Loucy (cell line): ENCODE measurements at regions not wholly inside any gene's neighbourhood (a gene's known extent, or its start where the extent isn't known, plus 50 kb on each side); places are given as distances from the start of the nearest gene placed in this dataset.

Source experiments
- H2AFZ ChIP-seq: fragments of 200-600 bp; sonication (generic); 2 replicates; pipeline ENCODE4 v1.6.0; 2016; ENCODE audit warnings: antibody characterized with exemption, mild to moderate bottlenecking, low read length, moderate library complexity
- H3F3A ChIP-seq: fragments of 200-600 bp; 2 replicates; pipeline ENCODE4 v1.6.0; 2016; ENCODE audit warnings: antibody characterized with exemption, low read depth, mild to moderate bottlenecking
- H3K27me3 ChIP-seq: fragments of 200-600 bp; sonication (generic); 2 replicates; pipeline ENCODE4 v1.6.1; 2014; ENCODE audit warnings: low read length, mild to moderate bottlenecking; ENCODE audit not compliant: insufficient read depth, poor library complexity, severe bottlenecking
- H3K36me3 ChIP-seq: fragments of 200-600 bp; sonication (generic); 2 replicates; pipeline ENCODE4 v1.6.1; 2016; ENCODE audit warnings: low read length; ENCODE audit not compliant: insufficient read depth
- H3K4me1 ChIP-seq: fragments of 200-600 bp; sonication (generic); 2 replicates; pipeline ENCODE4 v1.5.1; 2014; ENCODE audit warnings: low read length, mild to moderate bottlenecking; ENCODE audit not compliant: insufficient read depth, poor library complexity, severe bottlenecking
- H3K4me2 ChIP-seq: fragments of 200-600 bp; sonication (generic); 2 replicates; pipeline ENCODE4 v1.6.0; 2014; ENCODE audit warnings: antibody characterized with exemption, low read length, low read depth, mild to moderate bottlenecking; ENCODE audit not compliant: poor library complexity, severe bottlenecking
- H3K4me3 ChIP-seq: fragments of 200-600 bp; sonication (generic); 2 replicates; pipeline ENCODE4 v1.5.1; 2014; ENCODE audit warnings: low read length, mild to moderate bottlenecking, mixed read lengths; ENCODE audit not compliant: poor library complexity, severe bottlenecking
- H3K79me2 ChIP-seq: fragments of 200-600 bp; sonication (generic); 2 replicates; pipeline ENCODE4 v1.6.1; 2014; ENCODE audit warnings: low read length; ENCODE audit not compliant: insufficient read depth
- H3K9ac ChIP-seq: fragments of 200-600 bp; sonication (generic); 2 replicates; pipeline ENCODE4 v1.6.0; 2014; ENCODE audit warnings: mild to moderate bottlenecking, low read depth, low read length, moderate library complexity; ENCODE audit not compliant: poor library complexity, severe bottlenecking
- H3K9me2 ChIP-seq: fragments of 200-600 bp; sonication (generic); replicated peaks from 2 replicates; pipeline ENCODE4 v1.6.1; 2016; ENCODE audit warnings: low read depth, low read length, mixed read lengths
- H3K9me3 ChIP-seq: fragments of 200-600 bp; sonication (generic); 2 replicates; pipeline ENCODE4 v1.6.1; 2014; ENCODE audit warnings: mild to moderate bottlenecking, antibody characterized with exemption, low read length, low read depth; ENCODE audit not compliant: insufficient read depth
- H4K20me1 ChIP-seq: fragments of 200-600 bp; sonication (generic); 2 replicates; pipeline ENCODE4 v1.6.0; 2014; ENCODE audit warnings: antibody characterized with exemption, low read length, mild to moderate bottlenecking; ENCODE audit not compliant: insufficient read depth, poor library complexity, severe bottlenecking
- EZH2phosphoT487 ChIP-seq: fragments of 200-600 bp; IDR thresholded peaks from 2 replicates; pipeline ENCODE4 v1.6.1; 2018; ENCODE audit warnings: antibody characterized with exemption, mild to moderate bottlenecking, moderate library complexity, borderline replicate concordance
- TF ChIP-seq, protein P1 (sequence below): fragments of 200-600 bp; sonication (generic); conservative IDR thresholded peaks from 2 replicates; pipeline ENCODE4 v1.5.1; 2014; ENCODE audit warnings: mild to moderate bottlenecking, antibody characterized with exemption, low read length

DNA sequence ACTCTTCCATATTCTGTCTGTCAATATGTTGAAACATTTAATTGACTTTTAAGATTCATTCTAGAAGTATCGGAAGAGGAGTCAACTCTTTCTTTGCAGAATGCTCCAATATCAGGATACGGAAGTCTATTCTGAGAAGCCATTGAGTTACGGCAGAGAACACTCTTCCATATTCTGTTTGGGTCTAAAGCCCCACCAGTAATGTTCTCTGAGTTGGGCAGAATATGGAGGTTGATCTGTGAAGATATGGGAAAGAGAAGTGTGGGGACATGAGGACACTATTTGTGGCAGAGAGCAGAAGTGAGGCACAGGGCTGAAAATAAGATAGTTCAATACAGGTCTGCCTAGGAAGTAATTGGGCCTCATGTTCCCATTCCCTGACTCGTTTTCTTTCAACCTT, 300.0 kb downstream of the DIRAS2 start:
- no peaks in the 10 kb centered on the region for H3K79me2 ChIP-seq
- no peaks in the 10 kb centered on the region for H3K36me3 ChIP-seq
- no peaks in the 10 kb centered on the region for H3F3A ChIP-seq
- no peak overlapping the region for H3K4me3 ChIP-seq
- no peak overlapping the region for H3K4me2 ChIP-seq
- no peak overlapping the region for H2AFZ ChIP-seq
- no peak overlapping the region for H3K9ac ChIP-seq
- H3K4me1 ChIP-seq: no peaks in the 10 kb centered on the region
- no peaks in the 10 kb centered on the region; the same call in 1 of the 2 replicates for H3K9me2 ChIP-seq
- no peaks in the 10 kb centered on the region for H4K20me1 ChIP-seq
- no peaks in the 10 kb centered on the region for H3K9me3 ChIP-seq
- TF ChIP-seq, protein P1, sequence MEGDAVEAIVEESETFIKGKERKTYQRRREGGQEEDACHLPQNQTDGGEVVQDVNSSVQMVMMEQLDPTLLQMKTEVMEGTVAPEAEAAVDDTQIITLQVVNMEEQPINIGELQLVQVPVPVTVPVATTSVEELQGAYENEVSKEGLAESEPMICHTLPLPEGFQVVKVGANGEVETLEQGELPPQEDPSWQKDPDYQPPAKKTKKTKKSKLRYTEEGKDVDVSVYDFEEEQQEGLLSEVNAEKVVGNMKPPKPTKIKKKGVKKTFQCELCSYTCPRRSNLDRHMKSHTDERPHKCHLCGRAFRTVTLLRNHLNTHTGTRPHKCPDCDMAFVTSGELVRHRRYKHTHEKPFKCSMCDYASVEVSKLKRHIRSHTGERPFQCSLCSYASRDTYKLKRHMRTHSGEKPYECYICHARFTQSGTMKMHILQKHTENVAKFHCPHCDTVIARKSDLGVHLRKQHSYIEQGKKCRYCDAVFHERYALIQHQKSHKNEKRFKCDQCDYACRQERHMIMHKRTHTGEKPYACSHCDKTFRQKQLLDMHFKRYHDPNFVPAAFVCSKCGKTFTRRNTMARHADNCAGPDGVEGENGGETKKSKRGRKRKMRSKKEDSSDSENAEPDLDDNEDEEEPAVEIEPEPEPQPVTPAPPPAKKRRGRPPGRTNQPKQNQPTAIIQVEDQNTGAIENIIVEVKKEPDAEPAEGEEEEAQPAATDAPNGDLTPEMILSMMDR: no peak
- TF ChIP-seq EZH2phosphoT487: no peak
- H3K27me3 ChIP-seq: no peaks in the 10 kb centered on the region

DNA sequence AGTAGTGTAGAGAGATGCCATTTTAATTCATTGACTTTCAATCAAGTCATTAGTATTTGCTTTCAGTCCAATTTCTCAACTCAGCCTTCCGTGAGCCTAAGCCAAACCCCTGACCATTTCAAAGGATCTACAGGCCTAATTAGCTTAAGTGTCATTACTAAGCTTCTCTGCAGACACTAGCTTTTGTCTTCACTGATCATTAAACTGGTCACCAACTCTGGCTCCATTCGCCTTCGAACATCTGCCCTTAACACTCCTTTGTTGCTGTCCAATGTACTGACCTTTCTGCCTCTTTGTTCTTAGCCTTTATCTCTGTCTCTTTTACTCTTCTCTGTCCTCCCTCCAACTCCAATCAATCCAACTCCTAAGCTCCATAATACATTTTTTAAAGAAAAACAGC, 299.3 kb downstream of the DIRAS2 start:
- no peaks in the 10 kb centered on the region for H3F3A ChIP-seq
- no peak overlapping the region for H3K4me3 ChIP-seq
- H3K36me3 ChIP-seq: no peaks in the 10 kb centered on the region
- H3K27me3 ChIP-seq: no peaks in the 10 kb centered on the region
- no peak overlapping the region for H3K9ac ChIP-seq
- H3K9me3 ChIP-seq: no peaks in the 10 kb centered on the region
- H4K20me1 ChIP-seq: no peaks in the 10 kb centered on the region
- no peak overlapping the region for H2AFZ ChIP-seq
- no peak overlapping the region for H3K4me2 ChIP-seq
- no peaks in the 10 kb centered on the region for H3K4me1 ChIP-seq
- H3K9me2 ChIP-seq: no peaks in the 10 kb centered on the region; the same call in 1 of the 2 replicates
- TF ChIP-seq, protein P1: no peak
- no peak for TF ChIP-seq EZH2phosphoT487
- no peaks in the 10 kb centered on the region for H3K79me2 ChIP-seq

DNA sequence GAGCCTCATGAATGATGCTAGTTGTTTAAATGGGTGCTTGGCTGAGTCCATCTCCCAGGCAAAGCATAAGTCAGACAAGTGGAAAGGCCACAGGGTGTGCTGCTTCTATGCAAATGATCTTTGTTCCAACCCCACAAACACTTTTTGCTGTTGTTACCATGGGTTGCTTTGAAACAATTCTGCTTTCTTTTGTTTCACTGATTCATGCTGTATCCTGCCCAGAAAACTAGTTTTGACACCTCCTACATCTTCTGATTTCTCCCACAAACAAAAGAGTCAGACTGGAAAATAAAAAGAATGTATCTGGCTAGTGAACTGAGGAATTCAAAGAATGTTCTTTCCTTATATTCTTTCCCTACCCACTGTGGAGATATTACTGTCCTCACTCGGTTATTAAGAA, 298.6 kb downstream of the DIRAS2 start:
- TF ChIP-seq, protein P1: no peak
- TF ChIP-seq EZH2phosphoT487: no peak
- H3K27me3 ChIP-seq: no peaks in the 10 kb centered on the region
- no peaks in the 10 kb centered on the region for H3K4me1 ChIP-seq
- H4K20me1 ChIP-seq: no peaks in the 10 kb centered on the region
- no peak overlapping the region for H3K9ac ChIP-seq
- no peaks in the 10 kb centered on the region for H3K79me2 ChIP-seq
- no peak overlapping the region for H3K4me3 ChIP-seq
- H3F3A ChIP-seq: no peaks in the 10 kb centered on the region
- no peaks in the 10 kb centered on the region for H3K9me3 ChIP-seq
- H2AFZ ChIP-seq: no peak overlapping the region
- H3K9me2 ChIP-seq: no peaks in the 10 kb centered on the region; the same call in 1 of the 2 replicates
- H3K36me3 ChIP-seq: no peaks in the 10 kb centered on the region
- H3K4me2 ChIP-seq: no peak overlapping the region
